KMS-11 (cell line): ENCODE measurements at regions not wholly inside any gene's neighbourhood (a gene's known extent, or its start where the extent isn't known, plus 50 kb on each side); places are given as distances from the start of the nearest gene placed in this dataset.

ENCODE experiments used
- H2AFZ ChIP-seq: fragments of 200-600 bp; sonication (generic); 2 replicates; pipeline ENCODE4 v1.6.1; 2016; ENCODE audit warnings: antibody characterized with exemption, mixed run types, low read depth
- H3K27ac ChIP-seq: fragments of 200-600 bp; sonication (generic); 2 replicates; pipeline ENCODE4 v1.6.1; 2016; ENCODE audit warnings: mild to moderate bottlenecking, mixed run types
- H3K27me3 ChIP-seq: fragments of 200-600 bp; sonication (generic); 2 replicates; pipeline ENCODE4 v1.6.1; 2017; ENCODE audit warnings: mild to moderate bottlenecking, low read depth, mixed run types, moderate library complexity; ENCODE audit not compliant: insufficient read depth
- H3K36me3 ChIP-seq: fragments of 200-600 bp; sonication (generic); 2 replicates; pipeline ENCODE4 v1.6.1; 2017; ENCODE audit warnings: mild to moderate bottlenecking, mixed run types; ENCODE audit not compliant: insufficient read depth
- H3K4me1 ChIP-seq: fragments of 200-600 bp; sonication (generic); 2 replicates; pipeline ENCODE4 v1.6.1; 2016; ENCODE audit warnings: mild to moderate bottlenecking, low read depth, mixed run types; ENCODE audit not compliant: poor library complexity, severe bottlenecking
- H3K4me2 ChIP-seq: fragments of 200-600 bp; sonication (generic); 2 replicates; pipeline ENCODE4 v1.7.0; 2016; ENCODE audit warnings: mild to moderate bottlenecking, mixed run types
- H3K4me3 ChIP-seq: fragments of 200-600 bp; sonication (generic); IDR thresholded peaks from 2 replicates; pipeline ENCODE4 v1.6.1; 2017; ENCODE audit warnings: low read depth, low read length, mixed read lengths; ENCODE audit not compliant: insufficient read depth
- H3K79me2 ChIP-seq: fragments of 200-600 bp; sonication (generic); 2 replicates; pipeline ENCODE4 v1.6.1; 2016; ENCODE audit warnings: low read depth, mixed run types; ENCODE audit not compliant: insufficient read depth
- H3K9ac ChIP-seq: fragments of 200-600 bp; sonication (generic); 2 replicates; pipeline ENCODE4 v1.6.1; 2016; ENCODE audit warnings: mild to moderate bottlenecking, mixed run types
- H4K20me1 ChIP-seq: fragments of 200-600 bp; sonication (generic); 2 replicates; pipeline ENCODE4 v1.6.1; 2016; ENCODE audit warnings: mild to moderate bottlenecking, mixed run types; ENCODE audit not compliant: insufficient read depth
- TF ChIP-seq, protein P1 (sequence below): fragments of 200-600 bp; sonication (generic); conservative IDR thresholded peaks from 2 replicates; pipeline ENCODE4 v1.6.1; 2017; ENCODE audit warnings: low read depth, mild to moderate bottlenecking, antibody characterized with exemption, low read length, moderate library complexity, mixed read lengths

- no peaks in the 10 kb centered on the region for H3K79me2 ChIP-seq
- H3K4me3 ChIP-seq = no peak overlapping the region
- no peaks in the 10 kb centered on the region for H3K36me3 ChIP-seq
- no peak overlapping the region for H2AFZ ChIP-seq
- no peaks in the 10 kb centered on the region for H4K20me1 ChIP-seq
- TF ChIP-seq, protein P1, sequence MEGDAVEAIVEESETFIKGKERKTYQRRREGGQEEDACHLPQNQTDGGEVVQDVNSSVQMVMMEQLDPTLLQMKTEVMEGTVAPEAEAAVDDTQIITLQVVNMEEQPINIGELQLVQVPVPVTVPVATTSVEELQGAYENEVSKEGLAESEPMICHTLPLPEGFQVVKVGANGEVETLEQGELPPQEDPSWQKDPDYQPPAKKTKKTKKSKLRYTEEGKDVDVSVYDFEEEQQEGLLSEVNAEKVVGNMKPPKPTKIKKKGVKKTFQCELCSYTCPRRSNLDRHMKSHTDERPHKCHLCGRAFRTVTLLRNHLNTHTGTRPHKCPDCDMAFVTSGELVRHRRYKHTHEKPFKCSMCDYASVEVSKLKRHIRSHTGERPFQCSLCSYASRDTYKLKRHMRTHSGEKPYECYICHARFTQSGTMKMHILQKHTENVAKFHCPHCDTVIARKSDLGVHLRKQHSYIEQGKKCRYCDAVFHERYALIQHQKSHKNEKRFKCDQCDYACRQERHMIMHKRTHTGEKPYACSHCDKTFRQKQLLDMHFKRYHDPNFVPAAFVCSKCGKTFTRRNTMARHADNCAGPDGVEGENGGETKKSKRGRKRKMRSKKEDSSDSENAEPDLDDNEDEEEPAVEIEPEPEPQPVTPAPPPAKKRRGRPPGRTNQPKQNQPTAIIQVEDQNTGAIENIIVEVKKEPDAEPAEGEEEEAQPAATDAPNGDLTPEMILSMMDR = no peak
- no peak overlapping the region for H3K4me2 ChIP-seq
- H3K27ac ChIP-seq = no peak overlapping the region
- no peak overlapping the region for H3K9ac ChIP-seq
- no peaks in the 10 kb centered on the region for H3K4me1 ChIP-seq
- no peaks in the 10 kb centered on the region; the same call in 1 of the 2 replicates for H3K27me3 ChIP-seq
Measured at GRCh38 chr22:49400136-49400940, 427.3 kb downstream of the BRD1 start.

DNA sequence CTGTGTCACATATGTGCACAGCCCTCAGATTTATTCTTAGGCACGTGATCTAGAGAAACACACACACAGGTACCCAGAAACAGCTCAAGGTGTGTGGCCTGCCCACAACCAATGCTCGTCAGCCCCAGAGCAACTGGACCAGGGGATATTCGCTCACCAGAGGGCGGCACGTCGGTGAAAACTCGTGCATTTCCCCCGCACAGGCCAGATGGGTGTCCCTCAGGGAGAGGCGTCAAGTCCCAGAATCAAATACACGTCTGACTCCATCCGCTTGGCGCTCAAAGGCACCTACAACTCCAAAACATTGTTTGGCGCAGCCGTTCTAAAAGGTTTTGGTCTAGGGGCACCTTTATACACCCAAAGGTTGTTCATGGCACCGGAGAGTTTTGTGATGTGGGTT lies 429.0 kb downstream of the BRD1 start:
- Histone ChIP-seq H3K27me3 (no peaks in the 10 kb centered on the region; the same call in 1 of the 2 replicates), H4K20me1 (no peaks in the 10 kb centered on the region)

GRCh38 chr22:49398115-49398514 lies 429.6 kb downstream of the BRD1 start:
- no peaks in the 10 kb centered on the region for H4K20me1 ChIP-seq
- no peaks in the 10 kb centered on the region for H3K79me2 ChIP-seq
- H3K4me3 ChIP-seq = no peak overlapping the region
- H3K9ac ChIP-seq = no peak overlapping the region
- no peaks in the 10 kb centered on the region for H3K36me3 ChIP-seq
- no peak overlapping the region for H3K27ac ChIP-seq
- no peak overlapping the region for H2AFZ ChIP-seq
- H3K4me1 ChIP-seq = no peaks in the 10 kb centered on the region
- no peaks in the 10 kb centered on the region; the same call in 1 of the 2 replicates for H3K27me3 ChIP-seq
- H3K4me2 ChIP-seq = no peak overlapping the region
- TF ChIP-seq, protein P1 = no peak

More for the DNA sequence above, 429.0 kb downstream of the BRD1 start:
- Histone ChIP-seq H3K4me3 (no peak overlapping the region), H3K27ac (no peak overlapping the region), H3K9ac (no peak overlapping the region), H3K4me2 (no peak overlapping the region), H3K36me3 (no peaks in the 10 kb centered on the region), H3K4me1 (no peaks in the 10 kb centered on the region), H3K79me2 (no peaks in the 10 kb centered on the region), H2AFZ (no peak overlapping the region)
- TF ChIP-seq, protein P1 = no peak

DNA sequence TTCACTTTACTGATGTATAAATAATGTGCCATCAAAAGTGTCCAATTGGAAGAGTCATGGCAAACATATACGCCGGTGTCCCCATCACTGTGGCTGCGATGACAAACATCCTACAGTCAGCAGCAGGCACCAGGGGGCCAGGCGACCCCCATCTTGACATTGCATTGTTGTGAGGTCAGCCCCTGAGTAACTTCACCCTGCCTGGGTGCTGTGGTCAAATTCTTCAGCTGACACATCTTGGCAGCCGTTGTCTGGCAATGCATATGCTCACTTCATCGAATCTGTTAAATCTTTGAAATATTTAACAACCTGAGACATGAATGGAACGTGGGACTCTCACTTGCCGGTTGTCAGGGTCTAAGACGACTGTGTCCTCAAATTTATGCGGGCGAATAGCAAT lies 430.9 kb downstream of the BRD1 start:
- no peak overlapping the region for H3K4me2 ChIP-seq
- H3K79me2 ChIP-seq = no peaks in the 10 kb centered on the region
- no peaks in the 10 kb centered on the region; the same call in 1 of the 2 replicates for H3K27me3 ChIP-seq
- H3K4me3 ChIP-seq = no peak overlapping the region
- TF ChIP-seq, protein P1 = no peak
- H4K20me1 ChIP-seq = no peaks in the 10 kb centered on the region
- no peaks in the 10 kb centered on the region for H3K4me1 ChIP-seq
- no peaks in the 10 kb centered on the region for H3K36me3 ChIP-seq
- H3K9ac ChIP-seq = no peak overlapping the region
- H2AFZ ChIP-seq = no peak overlapping the region
- H3K27ac ChIP-seq = no peak overlapping the region
